ENCODE measurements at regions not wholly inside any gene's neighbourhood (a gene's known extent, or its start where the extent isn't known, plus 50 kb on each side); places are given as distances from the start of the nearest gene placed in this dataset.

- TF ChIP-seq CTCF (IDR thresholded peaks at IDR 0.05; ENCODE audit: extremely low read depth, insufficient read depth, missing control alignments): no peak
- in situ Hi-C loops (cut with MboI; ENCODE audit: low pct_unique_long_range_greater_than_20kb, low sequenced_read_pairs, unreplicated experiment): no loop called here
- no peak for DNase-seq (ENCODE audit: low spot score)
Observed at GRCh38 chr2:56127463-56128152, 56.2 kb upstream of the CCDC85A start.

GRCh38 chr2:56128235-56128634, 55.6 kb upstream of the CCDC85A start:
- no peak for TF ChIP-seq CTCF (IDR thresholded peaks at IDR 0.05; ENCODE audit: extremely low read depth, insufficient read depth, missing control alignments)
- no peak for DNase-seq (ENCODE audit: low spot score)
- in situ Hi-C loops (cut with MboI; ENCODE audit: low pct_unique_long_range_greater_than_20kb, low sequenced_read_pairs, unreplicated experiment): no loop called here

- TF ChIP-seq CTCF (IDR thresholded peaks at IDR 0.05; ENCODE audit: extremely low read depth, insufficient read depth, missing control alignments): peak; percentile 31
- in situ Hi-C loops (cut with MboI; ENCODE audit: low pct_unique_long_range_greater_than_20kb, low sequenced_read_pairs, unreplicated experiment): loop anchor here (10.0 kb wide), 1 partner anchor 416 kb away; no protein-coding TSS in a partner anchor
- no peak for DNase-seq (ENCODE audit: low spot score)
Observed at GRCh38 chr2:56130463-56131070, 53.2 kb upstream of the CCDC85A start.

- TF ChIP-seq CTCF (IDR thresholded peaks at IDR 0.05; ENCODE audit: extremely low read depth, insufficient read depth, missing control alignments): peak; percentile 54
- in situ Hi-C loops (cut with MboI; ENCODE audit: low pct_unique_long_range_greater_than_20kb, low sequenced_read_pairs, unreplicated experiment): loop anchor here (10.0 kb wide), 1 partner anchor 417 kb away; no protein-coding TSS in a partner anchor
- peak; percentile 27 for DNase-seq (ENCODE audit: low spot score)
Observed at GRCh38 chr2:56132138-56132537, 51.7 kb upstream of the CCDC85A start.

- no peak for TF ChIP-seq CTCF (IDR thresholded peaks at IDR 0.05; ENCODE audit: extremely low read depth, insufficient read depth, missing control alignments)
- in situ Hi-C loops (cut with MboI; ENCODE audit: low pct_unique_long_range_greater_than_20kb, low sequenced_read_pairs, unreplicated experiment): loop anchor here (10.0 kb wide), 1 partner anchor 419 kb away; no protein-coding TSS in a partner anchor
- DNase-seq (ENCODE audit: low spot score): no peak
Observed at GRCh38 chr2:56133441-56133840, 50.3 kb upstream of the CCDC85A start.

GRCh38 chr2:56133931-56134629, 49.7 kb upstream of the CCDC85A start:
- in situ Hi-C loops (cut with MboI; ENCODE audit: low pct_unique_long_range_greater_than_20kb, low sequenced_read_pairs, unreplicated experiment): loop anchor here (10.0 kb wide), 1 partner anchor 419 kb away; no protein-coding TSS in a partner anchor
- DNase-seq (ENCODE audit: low spot score): no peak
- no peak for TF ChIP-seq CTCF (IDR thresholded peaks at IDR 0.05; ENCODE audit: extremely low read depth, insufficient read depth, missing control alignments)

Measured in GM13977 (cell line).